ENCODE measurements at regions not wholly inside any gene's neighbourhood (a gene's known extent, or its start where the extent isn't known, plus 50 kb on each side); places are given as distances from the start of the nearest gene placed in this dataset.

DNA sequence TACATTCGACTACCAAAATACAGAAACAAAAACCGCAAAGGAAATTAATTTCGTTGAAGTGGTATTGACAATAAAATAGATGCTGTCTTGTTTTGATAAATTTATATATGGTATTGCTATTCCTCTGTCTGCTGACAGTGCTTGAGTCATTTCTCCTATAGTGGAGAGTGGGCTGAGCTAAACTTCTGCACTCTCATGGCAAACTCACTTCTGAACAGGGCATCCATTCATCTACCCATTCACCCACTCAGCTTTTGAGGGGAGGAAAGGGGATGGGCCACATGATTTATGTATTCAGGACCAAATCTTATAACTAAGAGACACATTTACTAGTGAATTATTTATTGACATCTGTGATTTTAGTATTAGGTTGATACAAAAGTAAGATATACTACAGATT lies 137.6 kb upstream of the PLXNA4 start:
- Mint-ChIP-seq H3K4me3 (ENCODE audit: low read depth) (no peak overlapping the region), H3K4me1 (ENCODE audit: low read depth) (peaks cover 2% of the 10 kb centered on the region), H3K36me3 (ENCODE audit: insufficient read depth) (no peaks in the 10 kb centered on the region), H3K9me3 (ENCODE audit: low read depth) (peaks cover 4% of the 10 kb centered on the region), H3K27me3 (no peaks in the 10 kb centered on the region), H3K27ac (no peak overlapping the region)
- TF ChIP-seq, protein P1, sequence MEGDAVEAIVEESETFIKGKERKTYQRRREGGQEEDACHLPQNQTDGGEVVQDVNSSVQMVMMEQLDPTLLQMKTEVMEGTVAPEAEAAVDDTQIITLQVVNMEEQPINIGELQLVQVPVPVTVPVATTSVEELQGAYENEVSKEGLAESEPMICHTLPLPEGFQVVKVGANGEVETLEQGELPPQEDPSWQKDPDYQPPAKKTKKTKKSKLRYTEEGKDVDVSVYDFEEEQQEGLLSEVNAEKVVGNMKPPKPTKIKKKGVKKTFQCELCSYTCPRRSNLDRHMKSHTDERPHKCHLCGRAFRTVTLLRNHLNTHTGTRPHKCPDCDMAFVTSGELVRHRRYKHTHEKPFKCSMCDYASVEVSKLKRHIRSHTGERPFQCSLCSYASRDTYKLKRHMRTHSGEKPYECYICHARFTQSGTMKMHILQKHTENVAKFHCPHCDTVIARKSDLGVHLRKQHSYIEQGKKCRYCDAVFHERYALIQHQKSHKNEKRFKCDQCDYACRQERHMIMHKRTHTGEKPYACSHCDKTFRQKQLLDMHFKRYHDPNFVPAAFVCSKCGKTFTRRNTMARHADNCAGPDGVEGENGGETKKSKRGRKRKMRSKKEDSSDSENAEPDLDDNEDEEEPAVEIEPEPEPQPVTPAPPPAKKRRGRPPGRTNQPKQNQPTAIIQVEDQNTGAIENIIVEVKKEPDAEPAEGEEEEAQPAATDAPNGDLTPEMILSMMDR (IDR thresholded peaks at IDR 0.05; ENCODE audit: unreplicated experiment): no peak
- DNase-seq (ENCODE audit: low spot score, unreplicated experiment): no peak

DNA sequence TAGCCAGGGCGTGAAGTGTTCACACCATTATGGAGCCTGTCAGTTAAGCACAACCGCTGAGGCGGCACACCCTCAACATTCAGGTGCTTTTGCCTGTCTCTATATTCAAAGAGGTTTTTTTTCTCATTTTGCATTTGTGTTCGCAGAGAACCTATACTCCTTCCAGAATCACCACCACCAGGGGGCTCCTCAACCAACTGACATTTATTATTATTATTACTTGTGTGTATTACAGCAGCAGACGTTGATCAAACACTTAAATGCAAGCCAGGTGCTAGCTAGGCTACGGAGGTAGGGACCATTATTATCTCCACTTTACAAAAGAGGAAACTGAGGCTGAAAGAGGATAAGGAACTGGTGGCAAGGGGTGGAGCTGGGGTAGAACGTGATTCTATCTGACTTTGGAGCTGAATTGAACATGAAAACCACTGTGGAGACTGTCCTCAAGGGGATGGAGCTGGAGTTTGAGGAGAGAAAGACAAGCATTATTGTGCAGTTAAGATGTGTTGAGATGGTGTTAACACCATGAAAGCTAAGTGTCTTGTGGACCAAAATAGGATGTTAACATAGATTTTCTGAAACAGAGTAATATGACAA lies 133.8 kb upstream of the PLXNA4 start:
- no peak for DNase-seq (ENCODE audit: low spot score, unreplicated experiment)
- Mint-ChIP-seq H3K36me3 (ENCODE audit: insufficient read depth) (no peaks in the 10 kb centered on the region), H3K4me1 (ENCODE audit: low read depth) (peaks cover 2% of the 10 kb centered on the region), H3K9me3 (ENCODE audit: low read depth) (no peaks in the 10 kb centered on the region), H3K27me3 (no peaks in the 10 kb centered on the region), H3K4me3 (ENCODE audit: low read depth) (no peak overlapping the region), H3K27ac (no peak overlapping the region)
- TF ChIP-seq, protein P1 (IDR thresholded peaks at IDR 0.05; ENCODE audit: unreplicated experiment): peak; percentile 62

DNA sequence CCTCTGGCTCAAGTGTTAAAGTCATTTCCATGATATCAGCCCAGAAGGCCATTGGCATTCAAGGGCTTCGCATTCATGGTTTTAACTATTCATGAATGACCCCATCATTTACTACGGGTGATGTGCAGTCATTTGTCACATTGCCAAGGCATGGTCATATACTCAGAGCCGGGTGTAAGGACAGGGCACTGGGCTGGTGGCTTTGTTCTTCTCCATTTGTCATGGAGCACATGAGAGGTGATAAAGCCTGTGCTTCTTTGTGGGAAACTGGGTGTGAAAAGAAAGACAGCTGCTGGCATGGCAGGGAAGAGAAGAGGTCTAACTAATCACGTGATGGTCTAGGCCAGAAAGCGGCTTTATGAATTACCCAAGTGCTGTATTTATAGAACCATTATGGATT lies 132.2 kb upstream of the PLXNA4 start:
- TF ChIP-seq, protein P1 (IDR thresholded peaks at IDR 0.05; ENCODE audit: unreplicated experiment): no peak
- Mint-ChIP-seq H3K4me3 (ENCODE audit: low read depth) (no peak overlapping the region), H3K27ac (no peak overlapping the region), H3K27me3 (no peaks in the 10 kb centered on the region), H3K36me3 (ENCODE audit: insufficient read depth) (no peaks in the 10 kb centered on the region), H3K4me1 (ENCODE audit: low read depth) (no peaks in the 10 kb centered on the region), H3K9me3 (ENCODE audit: low read depth) (no peaks in the 10 kb centered on the region)
- no peak for DNase-seq (ENCODE audit: low spot score, unreplicated experiment)

DNA sequence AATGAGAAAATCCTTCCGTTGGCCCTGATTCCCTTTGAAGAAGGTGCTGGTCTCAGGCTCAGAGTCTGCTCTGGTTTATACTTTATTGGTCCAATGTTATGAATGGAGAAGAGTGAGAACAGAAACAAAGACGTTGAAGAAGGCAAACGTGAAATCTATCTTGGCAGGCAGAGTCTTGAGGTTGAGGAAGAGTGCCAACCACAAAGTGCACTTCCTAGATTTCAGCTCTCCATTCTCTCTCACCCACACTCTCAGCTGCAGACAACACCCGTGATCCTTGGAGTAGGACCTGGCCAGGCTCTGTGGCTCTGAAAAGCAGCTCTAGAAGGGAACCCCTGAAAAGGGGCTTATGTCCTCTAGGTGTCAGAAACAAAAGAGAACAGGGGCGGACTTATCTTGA lies 128.9 kb upstream of the PLXNA4 start:
- Mint-ChIP-seq H3K36me3 (ENCODE audit: insufficient read depth) (no peaks in the 10 kb centered on the region), H3K4me1 (ENCODE audit: low read depth) (no peaks in the 10 kb centered on the region), H3K27me3 (no peaks in the 10 kb centered on the region), H3K27ac (no peak overlapping the region), H3K9me3 (ENCODE audit: low read depth) (peaks cover 4% of the 10 kb centered on the region), H3K4me3 (ENCODE audit: low read depth) (no peak overlapping the region)
- TF ChIP-seq, protein P1 (IDR thresholded peaks at IDR 0.05; ENCODE audit: unreplicated experiment): no peak
- no peak for DNase-seq (ENCODE audit: low spot score, unreplicated experiment)

DNA sequence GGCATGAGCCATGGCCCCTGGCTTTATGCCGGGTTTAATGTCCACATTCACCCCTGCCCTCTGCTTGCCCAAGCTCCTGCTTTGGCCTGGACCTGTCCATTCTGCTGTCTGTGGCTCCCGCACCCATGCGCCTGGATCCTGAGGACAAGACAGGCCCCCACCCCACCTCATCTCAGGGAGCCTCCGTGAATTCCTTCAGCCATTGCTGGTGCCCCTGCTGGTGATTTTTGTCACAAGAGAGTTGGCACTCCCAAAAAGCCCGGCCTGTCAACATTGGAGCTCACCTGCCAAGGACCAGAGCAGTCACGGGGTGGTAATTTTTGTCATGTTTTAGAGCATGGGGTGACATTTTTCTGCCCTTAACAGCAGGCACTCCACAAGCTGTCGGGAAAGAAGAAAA lies 127.5 kb upstream of the PLXNA4 start:
- Mint-ChIP-seq H3K27me3 (no peaks in the 10 kb centered on the region), H3K36me3 (ENCODE audit: insufficient read depth) (no peaks in the 10 kb centered on the region), H3K27ac (no peak overlapping the region), H3K4me3 (ENCODE audit: low read depth) (no peak overlapping the region), H3K4me1 (ENCODE audit: low read depth) (no peaks in the 10 kb centered on the region), H3K9me3 (ENCODE audit: low read depth) (peaks cover 4% of the 10 kb centered on the region)
- DNase-seq (ENCODE audit: low spot score, unreplicated experiment): no peak
- TF ChIP-seq, protein P1 (IDR thresholded peaks at IDR 0.05; ENCODE audit: unreplicated experiment): no peak
